OCI-LY3 (cell line): ENCODE measurements at regions not wholly inside any gene's neighbourhood (a gene's known extent, or its start where the extent isn't known, plus 50 kb on each side); places are given as distances from the start of the nearest gene placed in this dataset.

Experiments used
- EZH2phosphoT487 ChIP-seq: fragments of 200-600 bp; shearing (Covaris generic); IDR thresholded peaks from 2 replicates; pipeline ENCODE4 v1.6.1; 2018; ENCODE audit warnings: antibody characterized with exemption, mixed run types, low read depth
- TF ChIP-seq, protein P1 (sequence below): fragments of 200-600, 300-600 bp; sonication (generic); IDR thresholded peaks from 2 replicates; pipeline ENCODE4 v1.5.1; 2014; ENCODE audit warnings: antibody characterized with exemption, low read length, low read depth

DNA sequence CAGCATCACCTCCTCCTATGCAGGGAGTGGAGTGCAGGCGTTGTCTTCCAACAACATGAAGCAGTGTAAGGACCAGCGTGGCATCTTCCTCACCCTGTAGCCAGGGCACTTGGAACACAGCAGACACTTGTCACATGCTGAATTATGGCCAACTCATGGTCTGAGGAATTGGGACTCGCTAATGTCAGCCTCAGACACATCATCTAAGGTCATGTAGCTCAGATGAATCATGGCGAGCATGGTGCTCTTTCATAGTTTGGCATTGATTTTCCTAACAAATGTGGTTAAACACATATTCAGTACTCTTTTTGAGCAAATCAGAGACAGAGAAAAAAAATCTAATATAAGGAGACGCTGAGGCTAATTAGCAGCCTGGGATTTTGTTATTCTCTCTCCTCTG is 99.6 kb upstream of the SGCG start:
- TF ChIP-seq, protein P1, sequence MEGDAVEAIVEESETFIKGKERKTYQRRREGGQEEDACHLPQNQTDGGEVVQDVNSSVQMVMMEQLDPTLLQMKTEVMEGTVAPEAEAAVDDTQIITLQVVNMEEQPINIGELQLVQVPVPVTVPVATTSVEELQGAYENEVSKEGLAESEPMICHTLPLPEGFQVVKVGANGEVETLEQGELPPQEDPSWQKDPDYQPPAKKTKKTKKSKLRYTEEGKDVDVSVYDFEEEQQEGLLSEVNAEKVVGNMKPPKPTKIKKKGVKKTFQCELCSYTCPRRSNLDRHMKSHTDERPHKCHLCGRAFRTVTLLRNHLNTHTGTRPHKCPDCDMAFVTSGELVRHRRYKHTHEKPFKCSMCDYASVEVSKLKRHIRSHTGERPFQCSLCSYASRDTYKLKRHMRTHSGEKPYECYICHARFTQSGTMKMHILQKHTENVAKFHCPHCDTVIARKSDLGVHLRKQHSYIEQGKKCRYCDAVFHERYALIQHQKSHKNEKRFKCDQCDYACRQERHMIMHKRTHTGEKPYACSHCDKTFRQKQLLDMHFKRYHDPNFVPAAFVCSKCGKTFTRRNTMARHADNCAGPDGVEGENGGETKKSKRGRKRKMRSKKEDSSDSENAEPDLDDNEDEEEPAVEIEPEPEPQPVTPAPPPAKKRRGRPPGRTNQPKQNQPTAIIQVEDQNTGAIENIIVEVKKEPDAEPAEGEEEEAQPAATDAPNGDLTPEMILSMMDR: no peak
- no peak for TF ChIP-seq EZH2phosphoT487
